Fibroblast of lung (primary cell): ENCODE measurements at regions not wholly inside any gene's neighbourhood (a gene's known extent, or its start where the extent isn't known, plus 50 kb on each side); places are given as distances from the start of the nearest gene placed in this dataset.

ENCODE experiments used
- CTCF ChIP-seq, 2 donors: IDR thresholded peaks in 1 of 2; conservative IDR thresholded peaks in 1 of 2; 1 replicate in 1 of 2; 2 replicates in 1 of 2; pipeline ENCODE4 v1.5.1; 2011 to 2012; ENCODE audit warnings: low read length in 2 of 2, control low read depth in 1 of 2, inconsistent platforms in 1 of 2, low read depth in 1 of 2, mild to moderate bottlenecking in 1 of 2
- EZH2 ChIP-seq: IDR thresholded peaks from 2 replicates; pipeline ENCODE4 v1.5.1; 2012; ENCODE audit warnings: low read length, control low read depth, mild to moderate bottlenecking; ENCODE audit errors: missing control alignments

DNA sequence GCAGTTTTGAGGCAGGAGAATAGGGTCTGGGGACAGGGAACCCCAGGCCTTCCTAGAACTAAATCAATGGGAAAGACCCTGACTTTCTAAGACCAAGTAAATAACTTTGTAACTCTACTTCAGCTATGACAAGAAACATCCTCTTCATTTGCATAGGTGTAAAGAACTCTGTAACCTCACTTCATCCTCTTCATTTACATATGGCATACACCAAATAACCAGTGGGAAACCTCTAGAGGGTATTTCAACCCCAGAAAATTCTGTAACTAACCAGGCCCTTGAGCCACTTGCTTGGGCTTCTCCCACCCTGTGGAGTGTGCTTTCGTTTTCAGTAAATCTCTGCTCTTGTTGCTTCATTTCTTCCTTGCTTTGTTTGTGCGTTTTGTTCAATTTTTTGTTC lies 495.6 kb downstream of the SIPA1L2 start:
- TF ChIP-seq CTCF (conservative IDR thresholded peaks at IDR 0.05 in 1 of 2, IDR thresholded peaks at IDR 0.05 in 1 of 2; ENCODE audit: low read depth in 1 of 2, low read length in 2 of 2) (no peak), EZH2 (no peak)
